ENCODE measurements at regions not wholly inside any gene's neighbourhood (a gene's known extent, or its start where the extent isn't known, plus 50 kb on each side); places are given as distances from the start of the nearest gene placed in this dataset.

- TF ChIP-seq POLR2A (IDR thresholded peaks at IDR 0.05) (no peak), CTCF (IDR thresholded peaks at IDR 0.05) (no peak)
Observed at GRCh38 chrX:28133763-28134162, 152.5 kb upstream of the DCAF8L1 start.
